ENCODE measurements at regions not wholly inside any gene's neighbourhood (a gene's known extent, or its start where the extent isn't known, plus 50 kb on each side); places are given as distances from the start of the nearest gene placed in this dataset.
"Not testable (repeated sequence)": the region's sequence is repeated elsewhere in the genome, so short reads cannot be mapped to it uniquely, and the experiment has no call there.

- not testable (repeated sequence) for H3K4me1 ChIP-seq (ENCODE audit: control insufficient read depth in 2 of 2, insufficient read depth in 2 of 2, low read length in 1 of 2); H3K27me3 ChIP-seq (ENCODE audit: control insufficient read depth in 1 of 2, insufficient read depth in 2 of 2, low read length in 2 of 2); H3K9me3 ChIP-seq (ENCODE audit: control insufficient read depth in 2 of 2, insufficient read depth in 1 of 2, low read depth in 1 of 2, low read length in 1 of 2); H3K4me3 ChIP-seq (ENCODE audit: low read depth in 1 of 2, low read length in 2 of 2); H3K27ac ChIP-seq (ENCODE audit: low read depth in 2 of 2, low read length in 1 of 2); H3K36me3 ChIP-seq (ENCODE audit: control insufficient read depth in 2 of 2, insufficient read depth in 2 of 2, low read length in 1 of 2)
- WGBS, 2 donors, result 54 to 76% methylated on average over 3 of the region's 6 CpGs
Observed at GRCh38 chr2:111418091-111418875, 297.6 kb downstream of the BCL2L11 start.

- H3K4me3 ChIP-seq (ENCODE audit: low read depth in 1 of 2, low read length in 2 of 2); H3K4me1 ChIP-seq (ENCODE audit: control insufficient read depth in 2 of 2, insufficient read depth in 2 of 2, low read length in 1 of 2); H3K27ac ChIP-seq (ENCODE audit: low read depth in 2 of 2, low read length in 1 of 2); H3K36me3 ChIP-seq (ENCODE audit: control insufficient read depth in 2 of 2, insufficient read depth in 2 of 2, low read length in 1 of 2); H3K27me3 ChIP-seq (ENCODE audit: control insufficient read depth in 1 of 2, insufficient read depth in 2 of 2, low read length in 2 of 2); H3K9me3 ChIP-seq (ENCODE audit: control insufficient read depth in 2 of 2, insufficient read depth in 1 of 2, low read depth in 1 of 2, low read length in 1 of 2): not testable (repeated sequence)
- WGBS, 2 donors, result 91 to 94% methylated on average over 4 of the region's 6 CpGs
Observed at GRCh38 chr2:111420074-111420473, 299.4 kb downstream of the BCL2L11 start.

- not testable (repeated sequence) for H3K27ac ChIP-seq (ENCODE audit: low read depth in 2 of 2, low read length in 1 of 2); H3K36me3 ChIP-seq (ENCODE audit: control insufficient read depth in 2 of 2, insufficient read depth in 2 of 2, low read length in 1 of 2); H3K27me3 ChIP-seq (ENCODE audit: control insufficient read depth in 1 of 2, insufficient read depth in 2 of 2, low read length in 2 of 2); H3K4me1 ChIP-seq (ENCODE audit: control insufficient read depth in 2 of 2, insufficient read depth in 2 of 2, low read length in 1 of 2); H3K4me3 ChIP-seq (ENCODE audit: low read depth in 1 of 2, low read length in 2 of 2); H3K9me3 ChIP-seq (ENCODE audit: control insufficient read depth in 2 of 2, insufficient read depth in 1 of 2, low read depth in 1 of 2, low read length in 1 of 2)
- 84 to 85% methylated on average over 2 to 3 of the region's 3 CpGs for WGBS, 2 donors
Observed at GRCh38 chr2:111420835-111421234, 300.1 kb downstream of the BCL2L11 start.

GRCh38 chr2:111421949-111422348 is 301.2 kb downstream of the BCL2L11 start:
- WGBS, 2 donors, result 93 to 94% methylated on average over 3 to 4 of the region's 6 CpGs
- not testable (repeated sequence) for H3K9me3 ChIP-seq (ENCODE audit: control insufficient read depth in 2 of 2, insufficient read depth in 1 of 2, low read depth in 1 of 2, low read length in 1 of 2); H3K4me1 ChIP-seq (ENCODE audit: control insufficient read depth in 2 of 2, insufficient read depth in 2 of 2, low read length in 1 of 2); H3K27me3 ChIP-seq (ENCODE audit: control insufficient read depth in 1 of 2, insufficient read depth in 2 of 2, low read length in 2 of 2); H3K4me3 ChIP-seq (ENCODE audit: low read depth in 1 of 2, low read length in 2 of 2); H3K36me3 ChIP-seq (ENCODE audit: control insufficient read depth in 2 of 2, insufficient read depth in 2 of 2, low read length in 1 of 2); H3K27ac ChIP-seq (ENCODE audit: low read depth in 2 of 2, low read length in 1 of 2)

GRCh38 chr2:111422562-111422961 is 301.8 kb downstream of the BCL2L11 start:
- not testable (repeated sequence) for H3K27me3 ChIP-seq (ENCODE audit: control insufficient read depth in 1 of 2, insufficient read depth in 2 of 2, low read length in 2 of 2); H3K4me3 ChIP-seq (ENCODE audit: low read depth in 1 of 2, low read length in 2 of 2); H3K27ac ChIP-seq (ENCODE audit: low read depth in 2 of 2, low read length in 1 of 2); H3K36me3 ChIP-seq (ENCODE audit: control insufficient read depth in 2 of 2, insufficient read depth in 2 of 2, low read length in 1 of 2); H3K9me3 ChIP-seq (ENCODE audit: control insufficient read depth in 2 of 2, insufficient read depth in 1 of 2, low read depth in 1 of 2, low read length in 1 of 2); H3K4me1 ChIP-seq (ENCODE audit: control insufficient read depth in 2 of 2, insufficient read depth in 2 of 2, low read length in 1 of 2)
- 92 to 95% methylated on average over 7 of the region's 7 CpGs for WGBS, 2 donors

GRCh38 chr2:111423184-111423583 is 302.5 kb downstream of the BCL2L11 start:
- H3K27me3 ChIP-seq (ENCODE audit: control insufficient read depth in 1 of 2, insufficient read depth in 2 of 2, low read length in 2 of 2); H3K9me3 ChIP-seq (ENCODE audit: control insufficient read depth in 2 of 2, insufficient read depth in 1 of 2, low read depth in 1 of 2, low read length in 1 of 2); H3K27ac ChIP-seq (ENCODE audit: low read depth in 2 of 2, low read length in 1 of 2); H3K36me3 ChIP-seq (ENCODE audit: control insufficient read depth in 2 of 2, insufficient read depth in 2 of 2, low read length in 1 of 2); H3K4me1 ChIP-seq (ENCODE audit: control insufficient read depth in 2 of 2, insufficient read depth in 2 of 2, low read length in 1 of 2); H3K4me3 ChIP-seq (ENCODE audit: low read depth in 1 of 2, low read length in 2 of 2): not testable (repeated sequence)
- 92 to 93% methylated on average over 7 of the region's 7 CpGs for WGBS, 2 donors

- H3K27ac ChIP-seq (ENCODE audit: low read depth in 2 of 2, low read length in 1 of 2); H3K9me3 ChIP-seq (ENCODE audit: control insufficient read depth in 2 of 2, insufficient read depth in 1 of 2, low read depth in 1 of 2, low read length in 1 of 2); H3K36me3 ChIP-seq (ENCODE audit: control insufficient read depth in 2 of 2, insufficient read depth in 2 of 2, low read length in 1 of 2); H3K27me3 ChIP-seq (ENCODE audit: control insufficient read depth in 1 of 2, insufficient read depth in 2 of 2, low read length in 2 of 2); H3K4me1 ChIP-seq (ENCODE audit: control insufficient read depth in 2 of 2, insufficient read depth in 2 of 2, low read length in 1 of 2); H3K4me3 ChIP-seq (ENCODE audit: low read depth in 1 of 2, low read length in 2 of 2): not testable (repeated sequence)
- WGBS, 2 donors, result 69 to 76% methylated on average over 3 to 4 of the region's 6 CpGs
Observed at GRCh38 chr2:111424176-111424575, 303.5 kb downstream of the BCL2L11 start.

- H3K36me3 ChIP-seq (ENCODE audit: control insufficient read depth in 2 of 2, insufficient read depth in 2 of 2, low read length in 1 of 2); H3K4me1 ChIP-seq (ENCODE audit: control insufficient read depth in 2 of 2, insufficient read depth in 2 of 2, low read length in 1 of 2); H3K4me3 ChIP-seq (ENCODE audit: low read depth in 1 of 2, low read length in 2 of 2); H3K27me3 ChIP-seq (ENCODE audit: control insufficient read depth in 1 of 2, insufficient read depth in 2 of 2, low read length in 2 of 2); H3K9me3 ChIP-seq (ENCODE audit: control insufficient read depth in 2 of 2, insufficient read depth in 1 of 2, low read depth in 1 of 2, low read length in 1 of 2); H3K27ac ChIP-seq (ENCODE audit: low read depth in 2 of 2, low read length in 1 of 2): not testable (repeated sequence)
- WGBS, 2 donors, result 74 to 78% methylated on average over 3 to 4 of the region's 5 CpGs
Observed at GRCh38 chr2:111424851-111425309, 304.2 kb downstream of the BCL2L11 start.

GRCh38 chr2:111425789-111426201 is 305.1 kb downstream of the BCL2L11 start:
- not testable (repeated sequence) for H3K36me3 ChIP-seq (ENCODE audit: control insufficient read depth in 2 of 2, insufficient read depth in 2 of 2, low read length in 1 of 2); H3K9me3 ChIP-seq (ENCODE audit: control insufficient read depth in 2 of 2, insufficient read depth in 1 of 2, low read depth in 1 of 2, low read length in 1 of 2); H3K4me1 ChIP-seq (ENCODE audit: control insufficient read depth in 2 of 2, insufficient read depth in 2 of 2, low read length in 1 of 2); H3K4me3 ChIP-seq (ENCODE audit: low read depth in 1 of 2, low read length in 2 of 2); H3K27ac ChIP-seq (ENCODE audit: low read depth in 2 of 2, low read length in 1 of 2); H3K27me3 ChIP-seq (ENCODE audit: control insufficient read depth in 1 of 2, insufficient read depth in 2 of 2, low read length in 2 of 2)
- WGBS, 2 donors, result 82 to 84% methylated on average over 4 of the region's 4 CpGs

- 78 to 93% methylated on average over 4 of the region's 4 CpGs for WGBS, 2 donors
- H3K4me3 ChIP-seq (ENCODE audit: low read depth in 1 of 2, low read length in 2 of 2); H3K9me3 ChIP-seq (ENCODE audit: control insufficient read depth in 2 of 2, insufficient read depth in 1 of 2, low read depth in 1 of 2, low read length in 1 of 2); H3K27ac ChIP-seq (ENCODE audit: low read depth in 2 of 2, low read length in 1 of 2); H3K27me3 ChIP-seq (ENCODE audit: control insufficient read depth in 1 of 2, insufficient read depth in 2 of 2, low read length in 2 of 2); H3K36me3 ChIP-seq (ENCODE audit: control insufficient read depth in 2 of 2, insufficient read depth in 2 of 2, low read length in 1 of 2); H3K4me1 ChIP-seq (ENCODE audit: control insufficient read depth in 2 of 2, insufficient read depth in 2 of 2, low read length in 1 of 2): not testable (repeated sequence)
Observed at GRCh38 chr2:111427346-111427745, 306.6 kb downstream of the BCL2L11 start.

Data from esophagus (tissue), 2 donors.